IMR-90 (cell line): ENCODE measurements at regions not wholly inside any gene's neighbourhood (a gene's known extent, or its start where the extent isn't known, plus 50 kb on each side); places are given as distances from the start of the nearest gene placed in this dataset.

Source experiments
- ATAC-seq: fragments of 200-7000 bp; cut with Tn5 transposase; 2 replicates; pipeline ENCODE4 v1.9.1; 2020; ENCODE audit warnings: low read depth, mild to moderate bottlenecking, moderate library complexity
- BruUV-seq: library from RNA; stranded (reverse); fragments of 400-500 nt; replicated peaks from 2 replicates; lab custom pipeline; 2021; lab: Mats Ljungman, UMichigan
- CTCF ChIA-PET: fragments of 300-600 bp; formaldehyde crosslinking; extraction: SDS; loops from one replicate; lab custom pipeline; 2021; ENCODE audit warnings: antibody characterized with exemption; lab: Yijun Ruan, JAX
- POLR2A ChIA-PET: fragments of 300-600 bp; sonication (Branson Sonifier 250); formaldehyde crosslinking; loops from one replicate; lab custom pipeline; 2022; ENCODE audit warnings: antibody characterized with exemption; ENCODE audit not compliant: unreplicated experiment; lab: Charles Lee
- DNase-seq: peaks from one replicate; pipeline ENCODE4 v3.0.0; 2013
- H2AFZ ChIP-seq: replicated peaks from 2 replicates; pipeline ENCODE3; 2013; ENCODE audit warnings: low read length, mild to moderate bottlenecking; ENCODE audit not compliant: poor library complexity
- H2AK5ac ChIP-seq: 2 replicates; pipeline ENCODE4 v1.6.1; 2013; ENCODE audit warnings: low read depth, low read length, inconsistent platforms
- H2AK9ac ChIP-seq: replicated peaks from 2 replicates; pipeline ENCODE3; 2013; ENCODE audit warnings: mild to moderate bottlenecking, low read depth, low read length, moderate library complexity; ENCODE audit not compliant: poor library complexity
- H2BK120ac ChIP-seq: 2 replicates; pipeline ENCODE4 v1.6.1; 2013; ENCODE audit warnings: low read depth, low read length, inconsistent platforms
- H2BK15ac ChIP-seq: 3 replicates; pipeline ENCODE4 v1.6.1; 2013; ENCODE audit warnings: low read depth, low read length, inconsistent platforms
- H2BK20ac ChIP-seq: 2 replicates; pipeline ENCODE4 v1.6.1; 2013; ENCODE audit warnings: low read depth, mild to moderate bottlenecking, inconsistent platforms, low read length, moderate library complexity
- H2BK5ac ChIP-seq: 2 replicates; pipeline ENCODE4 v1.6.1; 2013; ENCODE audit warnings: mild to moderate bottlenecking, low read depth, low read length, inconsistent platforms; ENCODE audit not compliant: poor library complexity, severe bottlenecking
- H3K14ac ChIP-seq: replicated peaks from 2 replicates; pipeline ENCODE4 v1.6.1; 2013; ENCODE audit warnings: low read depth, low read length, inconsistent platforms
- H3K18ac ChIP-seq: 2 replicates; pipeline ENCODE4 v1.6.1; 2013; ENCODE audit warnings: low read depth, low read length, control low read depth
- H3K23ac ChIP-seq: 2 replicates; pipeline ENCODE4 v1.6.1; 2013; ENCODE audit warnings: low read depth, low read length, inconsistent platforms
- H3K27ac ChIP-seq: 2 replicates; pipeline ENCODE4 v1.5.1; 2013; ENCODE audit warnings: mild to moderate bottlenecking, control low read depth, low read length; ENCODE audit not compliant: insufficient read depth
- H3K27me3 ChIP-seq: 2 replicates; pipeline ENCODE4 v1.6.1; 2013; ENCODE audit warnings: low read length; ENCODE audit not compliant: control insufficient read depth, insufficient read depth
- H3K36me3 ChIP-seq: 2 replicates; pipeline ENCODE4 v1.6.1; 2013; ENCODE audit warnings: low read length, mixed read lengths; ENCODE audit not compliant: control insufficient read depth, insufficient read depth
- H3K4ac ChIP-seq: 2 replicates; pipeline ENCODE4 v1.6.1; 2013; ENCODE audit warnings: low read depth, low read length, inconsistent platforms
- H3K4me1 ChIP-seq: 2 replicates; pipeline ENCODE4 v1.6.1; 2013; ENCODE audit warnings: low read length, mixed read lengths; ENCODE audit not compliant: control insufficient read depth, insufficient read depth
- H3K4me2 ChIP-seq: 2 replicates; pipeline ENCODE4 v1.6.1; 2013; ENCODE audit warnings: low read depth, mild to moderate bottlenecking, control low read depth, low read length, moderate library complexity
- H3K4me3 ChIP-seq: 2 replicates; pipeline ENCODE4 v1.5.1; 2013; ENCODE audit warnings: low read depth, mild to moderate bottlenecking, control low read depth, low read length, moderate library complexity; ENCODE audit not compliant: insufficient read depth
- H3K56ac ChIP-seq: 2 replicates; pipeline ENCODE4 v1.6.1; 2013; ENCODE audit warnings: low read length, inconsistent platforms; ENCODE audit not compliant: insufficient read depth; ENCODE audit errors: extremely low read depth
- H3K79me1 ChIP-seq, 2 experiments: 2 replicates each; pipeline ENCODE4 v1.6.1; 2013; ENCODE audit warnings: low read length in 2 of 2, inconsistent platforms in 1 of 2, low read depth in 1 of 2
- H3K9ac ChIP-seq: 2 replicates; pipeline ENCODE4 v1.6.1; 2013; ENCODE audit warnings: low read depth, low read length, control low read depth
- H3K9me1 ChIP-seq: 2 replicates; pipeline ENCODE4 v1.6.1; 2013; ENCODE audit warnings: low read length, inconsistent platforms; ENCODE audit not compliant: insufficient read depth
- H3K9me3 ChIP-seq: 2 replicates; pipeline ENCODE4 v1.6.1; 2013; ENCODE audit warnings: low read length; ENCODE audit not compliant: control insufficient read depth, insufficient read depth
- H4K20me1 ChIP-seq: 2 replicates; pipeline ENCODE4 v1.6.1; 2013; ENCODE audit warnings: low read length, inconsistent platforms; ENCODE audit not compliant: insufficient read depth
- H4K5ac ChIP-seq: 2 replicates; pipeline ENCODE4 v1.6.1; 2013; ENCODE audit warnings: mild to moderate bottlenecking, low read depth, low read length, control low read depth
- H4K8ac ChIP-seq, 2 experiments: 2 replicates each; pipeline ENCODE4 v1.6.1; 2013; ENCODE audit warnings: low read depth in 2 of 2, low read length in 2 of 2, control low read depth in 1 of 2, inconsistent platforms in 1 of 2
- H4K91ac ChIP-seq: 2 replicates; pipeline ENCODE4 v1.6.1; 2013; ENCODE audit warnings: low read depth, low read length, inconsistent platforms; ENCODE audit not compliant: insufficient read depth
- CHD1 ChIP-seq: IDR thresholded peaks from 2 replicates; pipeline ENCODE4 v1.6.1; 2012; ENCODE audit warnings: low read depth, low read length, improper control_type of control experiment
- ELK1 ChIP-seq: fragments of 150-350 bp; IDR thresholded peaks from 2 replicates; pipeline ENCODE4 v1.6.1; 2016; ENCODE audit warnings: low read depth, mild to moderate bottlenecking, low read length, moderate library complexity, borderline replicate concordance
- MAFK ChIP-seq: IDR thresholded peaks from 2 replicates; pipeline ENCODE4 v1.6.1; 2012; ENCODE audit warnings: low read depth, low read length, improper control_type of control experiment
- NFE2L2 ChIP-seq: fragments of 150-350 bp; IDR thresholded peaks from 2 replicates; pipeline ENCODE4 v1.6.1; 2016; ENCODE audit warnings: low read depth, mild to moderate bottlenecking, low read length
- POLR2A ChIP-seq: IDR thresholded peaks from 2 replicates; pipeline ENCODE4 v1.6.1; 2012; ENCODE audit warnings: mild to moderate bottlenecking, low read depth, low read length
- RFX5 ChIP-seq: IDR thresholded peaks from 2 replicates; pipeline ENCODE4 v1.8.0; 2012; ENCODE audit warnings: low read depth, mild to moderate bottlenecking, low read length, moderate library complexity
- WGBS, 2 experiments: methylation state at CpG; one replicate each; pipeline versions ENCODE4 v1.1.5 to v1.1.7; 2013; ENCODE audit warnings: missing lambda C conversion rate in 2 of 2; ENCODE audit not compliant: insufficient read length in 1 of 2; ENCODE audit errors: extremely low coverage in 2 of 2; 5-methylcytosine and 5-hydroxymethylcytosine counted together
- dilution Hi-C: fragments of 300-500 bp; cut with HindIII; formaldehyde crosslinking; loops from one replicate; pipeline ENCODE4 v1.14.3; 2018; ENCODE audit warnings: low sequenced_read_pairs; ENCODE audit not compliant: unreplicated experiment
- in situ Hi-C: fragments of 300-500 bp; cut with MboI; formaldehyde crosslinking; loops from 3 replicates; pipeline ENCODE4 v1.14.3; 2019; ENCODE audit warnings: low sequenced_read_pairs, inconsistent platforms, mixed read lengths
- intact Hi-C: fragments of 100-400 bp; cut with micrococcal nuclease; formaldehyde crosslinking; loops from 2 replicates; pipeline ENCODE4 v1.10.0; 2022

GRCh38 chr1:189289346-189289745, 1188.3 kb downstream of the BRINP3 start:
- Histone ChIP-seq H3K18ac (no peak overlapping the region), H3K9me3 (no peaks in the 10 kb centered on the region; the same call in 1 of the 2 replicates), H2AK5ac (no peak overlapping the region), H3K4me1 (no peaks in the 10 kb centered on the region), H2AK9ac (no peak overlapping the region), H3K23ac (no peak overlapping the region), H3K14ac (no peak overlapping the region), H2BK120ac (no peak overlapping the region), H2AFZ (no peak overlapping the region), H3K27ac (no peak overlapping the region), H2BK20ac (no peak overlapping the region), H4K91ac (no peak overlapping the region), H3K4ac (no peak overlapping the region), H2BK5ac (no peak overlapping the region), H3K9me1 (no peaks in the 10 kb centered on the region), H2BK15ac (no peak overlapping the region), H4K5ac (no peak overlapping the region), H3K4me3 (no peak overlapping the region), H3K4me2 (no peak overlapping the region), H3K36me3 (no peaks in the 10 kb centered on the region), H3K79me1 (no peaks in the 10 kb centered on the region), H3K56ac (no peak overlapping the region), H4K20me1 (no peaks in the 10 kb centered on the region), H4K8ac (no peak overlapping the region), H3K27me3 (no peaks in the 10 kb centered on the region), H3K9ac (no peak overlapping the region)
- no TSS peak for BruUV-seq
- dilution Hi-C loops (no loop called here), in situ Hi-C loops (no loop called here), intact Hi-C loops (no loop called here)
- ChIA-PET CTCF (no interaction called here), POLR2A (no interaction called here)
- no CpG with 5 or more reads among the region's 3 CpGs for WGBS, 2 experiments
- peak; percentile 44; the same call in 1 of the 2 replicates for TF ChIP-seq MAFK
- no peak for TF ChIP-seq POLR2A
- no peak for TF ChIP-seq ELK1
- TF ChIP-seq RFX5 = no peak
- peak; percentile 67 for TF ChIP-seq NFE2L2
- no peak for TF ChIP-seq CHD1
- ATAC-seq (no peak), DNase-seq (no peak)
